ENCODE measurements at regions not wholly inside any gene's neighbourhood (a gene's known extent, or its start where the extent isn't known, plus 50 kb on each side); places are given as distances from the start of the nearest gene placed in this dataset.
"Not testable (repeated sequence)": the region's sequence is repeated elsewhere in the genome, so short reads cannot be mapped to it uniquely, and the experiment has no call there.

- no peak for DNase-seq (ENCODE audit: extremely low read depth in 1 of 11, low read depth in 9 of 11, low spot score in 4 of 11)
Observed at GRCh38 chr9:91011891-91012290, 210.3 kb downstream of the SYK start.

- DNase-seq (ENCODE audit: extremely low read depth in 1 of 11, low read depth in 9 of 11, low spot score in 4 of 11): no peak
Observed at GRCh38 chr9:91012933-91013841, 211.6 kb downstream of the SYK start.

GRCh38 chr9:91017245-91017644, 215.6 kb downstream of the SYK start:
- no peak for DNase-seq (ENCODE audit: extremely low read depth in 1 of 11, low read depth in 9 of 11, low spot score in 4 of 11)

- DNase-seq (ENCODE audit: extremely low read depth in 1 of 11, low read depth in 9 of 11, low spot score in 4 of 11): not testable (repeated sequence)
Observed at GRCh38 chr9:91019871-91020270, 218.3 kb downstream of the SYK start.

GRCh38 chr9:91021656-91022055, 220.0 kb downstream of the SYK start:
- DNase-seq (ENCODE audit: extremely low read depth in 1 of 11, low read depth in 9 of 11, low spot score in 4 of 11): not testable (repeated sequence)

- no peak for DNase-seq (ENCODE audit: extremely low read depth in 1 of 11, low read depth in 9 of 11, low spot score in 4 of 11)
Observed at GRCh38 chr9:91023741-91024140, 222.1 kb downstream of the SYK start.

GRCh38 chr9:91024841-91025240, 223.2 kb downstream of the SYK start:
- no peak for DNase-seq (ENCODE audit: extremely low read depth in 1 of 11, low read depth in 9 of 11, low spot score in 4 of 11)

- DNase-seq (ENCODE audit: extremely low read depth in 1 of 11, low read depth in 9 of 11, low spot score in 4 of 11): no peak
Observed at GRCh38 chr9:91025856-91026255, 224.2 kb downstream of the SYK start.

GRCh38 chr9:91026266-91026665, 224.6 kb downstream of the SYK start:
- DNase-seq (ENCODE audit: extremely low read depth in 1 of 11, low read depth in 9 of 11, low spot score in 4 of 11): no peak

GRCh38 chr9:91027005-91027404, 225.4 kb downstream of the SYK start:
- DNase-seq (ENCODE audit: extremely low read depth in 1 of 11, low read depth in 9 of 11, low spot score in 4 of 11): no peak

- DNase-seq (ENCODE audit: extremely low read depth in 1 of 11, low read depth in 9 of 11, low spot score in 4 of 11): no peak
Observed at GRCh38 chr9:91028166-91028827, 226.7 kb downstream of the SYK start.

GRCh38 chr9:91029650-91030361, 228.2 kb downstream of the SYK start:
- no peak for DNase-seq (ENCODE audit: extremely low read depth in 1 of 11, low read depth in 9 of 11, low spot score in 4 of 11)

GRCh38 chr9:91032121-91032531, 230.5 kb downstream of the SYK start:
- no peak for DNase-seq (ENCODE audit: extremely low read depth in 1 of 11, low read depth in 9 of 11, low spot score in 4 of 11)

- no peak for DNase-seq (ENCODE audit: extremely low read depth in 1 of 11, low read depth in 9 of 11, low spot score in 4 of 11)
Observed at GRCh38 chr9:91033270-91033669, 231.7 kb downstream of the SYK start.

- no peak for DNase-seq (ENCODE audit: extremely low read depth in 1 of 11, low read depth in 9 of 11, low spot score in 4 of 11)
Observed at GRCh38 chr9:91033797-91034196, 232.2 kb downstream of the SYK start.

GRCh38 chr9:91034521-91034920, 232.9 kb downstream of the SYK start:
- DNase-seq (ENCODE audit: extremely low read depth in 1 of 11, low read depth in 9 of 11, low spot score in 4 of 11): no peak

GRCh38 chr9:91034976-91035824, 233.6 kb downstream of the SYK start:
- DNase-seq (ENCODE audit: extremely low read depth in 1 of 11, low read depth in 9 of 11, low spot score in 4 of 11): no peak

GRCh38 chr9:91035825-91036208, 234.2 kb downstream of the SYK start:
- DNase-seq (ENCODE audit: extremely low read depth in 1 of 11, low read depth in 9 of 11, low spot score in 4 of 11): no peak

- no peak for DNase-seq (ENCODE audit: extremely low read depth in 1 of 11, low read depth in 9 of 11, low spot score in 4 of 11)
Observed at GRCh38 chr9:91036356-91036755, 234.7 kb downstream of the SYK start.

Measured in renal cortex interstitium (tissue), 11 donors.